Adrenal gland (tissue), 9 donors: ENCODE measurements at regions not wholly inside any gene's neighbourhood (a gene's known extent, or its start where the extent isn't known, plus 50 kb on each side); places are given as distances from the start of the nearest gene placed in this dataset.

ENCODE experiments used
- DNase-seq, 7 donors: peaks; one replicate each; pipeline ENCODE4 v3.0.0-alpha.2; 2019 to 2020
- H3K27ac ChIP-seq, 5 donors: fragments of 200-600 bp; sonication (generic) in 4 of 5; 1 replicate in 3 of 5; 2 replicates in 2 of 5; pipeline versions ENCODE4 v1.5.1 to v1.8.0; 2016 to 2020; ENCODE audit warnings: mild to moderate bottlenecking in 1 of 5
- H3K27me3 ChIP-seq: fragments of 200-600 bp; 2 replicates; pipeline ENCODE4 v1.8.0; 2021
- H3K36me3 ChIP-seq, 2 donors: fragments of 200-600 bp; replicated peaks in 1 of 2; 1 replicate in 1 of 2; 2 replicates in 1 of 2; pipeline versions ENCODE4 v1.5.1 to v1.8.0; 2018 to 2022
- H3K4me1 ChIP-seq, 2 donors: fragments of 200-600 bp; replicated peaks in 1 of 2; 1 replicate in 1 of 2; 2 replicates in 1 of 2; pipeline versions ENCODE4 v1.5.1 to v1.8.0; 2018 to 2021
- H3K4me3 ChIP-seq, 4 donors: fragments of 200-600 bp; sonication (generic) in 3 of 4; one replicate each; pipeline ENCODE4 v1.5.1; 2016 to 2018
- H3K9me3 ChIP-seq, 3 donors: fragments of 200-600 bp; sonication (generic) in 1 of 3; replicated peaks in 1 of 3; 1 replicate in 2 of 3; 2 replicates in 1 of 3; pipeline versions ENCODE4 v1.5.1 to v1.8.0; 2016 to 2021
- POLR2A ChIP-seq, 2 donors: fragments of 450-650 bp; IDR thresholded peaks; one replicate each; pipeline ENCODE4 v1.6.1; 2017; ENCODE audit warnings: antibody characterized with exemption in 2 of 2, mild to moderate bottlenecking in 2 of 2, moderate library complexity in 1 of 2
- WGBS, 4 donors: extraction: QIAGEN DNeasy Blood & Tissue Kit in 2 of 4; methylation state at CpG; one replicate each; pipeline versions ENCODE4 v1.1.5 to v1.1.7; 2013 to 2017; 5-methylcytosine and 5-hydroxymethylcytosine counted together
- intact Hi-C, 2 donors: fragments of 100-400 bp; cut with DNase I; formaldehyde crosslinking; loops; one replicate each; pipeline versions ENCODE4 v1.14.1 to v1.15.0; 2022 to 2023
- TF ChIP-seq, protein P1 (sequence below), 6 experiments: fragments of 450-650 bp in 4 of 6; fragments of 200-600 bp in 2 of 6; sonication (generic) in 1 of 6; IDR thresholded peaks; 1 replicate in 5 of 6; 2 replicates in 1 of 6; pipeline versions ENCODE4 v1.5.1 to v1.8.0; 2016 to 2021; ENCODE audit warnings: antibody characterized with exemption in 6 of 6, mild to moderate bottlenecking in 2 of 6, moderate library complexity in 1 of 6
- donor health status: healthy with polysubstance abuse.
- donor health status: Bipolar disorder and iron deficiency.
- donor health status: DM: yes; HTN: yes; CAD: no.
- donor health status: DM: no; HTN: no; CAD: no.
- donor health status: DM: no; HTN: no; CAD: no.

DNA sequence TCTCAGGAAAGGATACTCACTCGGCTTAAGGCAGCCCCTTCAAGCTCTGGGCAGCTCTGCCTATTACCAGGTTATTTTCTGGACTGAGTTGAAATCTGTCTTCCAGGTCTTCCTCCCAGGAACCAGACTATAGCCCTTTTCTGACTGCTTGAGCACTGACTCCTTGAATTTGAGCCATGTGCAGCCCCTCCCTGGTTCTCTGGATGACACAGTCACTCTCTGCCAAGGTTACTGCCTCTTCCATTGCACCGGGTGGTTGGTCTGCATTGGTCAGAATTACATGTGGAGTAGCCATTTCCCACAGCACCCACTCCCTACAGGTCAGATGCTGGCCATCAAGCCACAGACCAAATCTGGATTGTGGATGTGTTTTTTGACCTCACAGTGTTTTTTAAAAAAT lies 81.9 kb downstream of the KLF4 start:
- DNase-seq: no peak
- H3K27ac ChIP-seq: no peak overlapping the region
- no peaks in the 10 kb centered on the region for H3K36me3 ChIP-seq
- H3K9me3 ChIP-seq: no peaks in the 10 kb centered on the region
- no peak overlapping the region for H3K4me3 ChIP-seq
- H3K4me1 ChIP-seq: no peaks in the 10 kb centered on the region
- no peak for TF ChIP-seq POLR2A (IDR thresholded peaks at IDR 0.05)
- TF ChIP-seq, protein P1, sequence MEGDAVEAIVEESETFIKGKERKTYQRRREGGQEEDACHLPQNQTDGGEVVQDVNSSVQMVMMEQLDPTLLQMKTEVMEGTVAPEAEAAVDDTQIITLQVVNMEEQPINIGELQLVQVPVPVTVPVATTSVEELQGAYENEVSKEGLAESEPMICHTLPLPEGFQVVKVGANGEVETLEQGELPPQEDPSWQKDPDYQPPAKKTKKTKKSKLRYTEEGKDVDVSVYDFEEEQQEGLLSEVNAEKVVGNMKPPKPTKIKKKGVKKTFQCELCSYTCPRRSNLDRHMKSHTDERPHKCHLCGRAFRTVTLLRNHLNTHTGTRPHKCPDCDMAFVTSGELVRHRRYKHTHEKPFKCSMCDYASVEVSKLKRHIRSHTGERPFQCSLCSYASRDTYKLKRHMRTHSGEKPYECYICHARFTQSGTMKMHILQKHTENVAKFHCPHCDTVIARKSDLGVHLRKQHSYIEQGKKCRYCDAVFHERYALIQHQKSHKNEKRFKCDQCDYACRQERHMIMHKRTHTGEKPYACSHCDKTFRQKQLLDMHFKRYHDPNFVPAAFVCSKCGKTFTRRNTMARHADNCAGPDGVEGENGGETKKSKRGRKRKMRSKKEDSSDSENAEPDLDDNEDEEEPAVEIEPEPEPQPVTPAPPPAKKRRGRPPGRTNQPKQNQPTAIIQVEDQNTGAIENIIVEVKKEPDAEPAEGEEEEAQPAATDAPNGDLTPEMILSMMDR (IDR thresholded peaks at IDR 0.05): no peak
- H3K27me3 ChIP-seq: no peaks in the 10 kb centered on the region
- intact Hi-C loops: no loop called here
- 47 to 61% (median 56%) methylated on average over 2 of the region's 2 CpGs for WGBS, 4 donors

DNA sequence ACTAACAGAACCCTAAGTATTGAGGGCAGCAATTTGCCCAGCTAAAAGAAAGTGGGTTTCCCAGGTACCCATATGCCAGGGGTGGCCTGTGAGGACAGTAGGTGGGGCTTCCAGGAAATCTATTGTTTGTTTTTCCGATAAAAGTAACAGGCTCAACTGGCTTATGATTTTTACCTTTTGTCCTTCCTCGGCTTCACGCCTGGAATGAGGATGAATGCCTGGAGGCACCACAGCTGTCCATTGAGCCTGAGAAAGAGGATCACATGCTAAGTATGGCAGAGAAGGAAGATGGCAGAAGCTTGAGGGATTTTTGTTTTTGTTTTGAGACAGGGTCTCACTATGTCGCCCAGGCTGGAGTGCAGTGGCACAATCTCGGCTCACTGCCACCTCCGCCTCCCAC lies 84.1 kb downstream of the KLF4 start:
- no peak overlapping the region for H3K4me3 ChIP-seq
- 79 to 90% (median 87%) methylated on average over 5 to 6 of the region's 6 CpGs for WGBS, 4 donors
- H3K36me3 ChIP-seq: no peaks in the 10 kb centered on the region
- H3K4me1 ChIP-seq: no peaks in the 10 kb centered on the region
- intact Hi-C loops: no loop called here
- no peak for DNase-seq
- H3K27me3 ChIP-seq: no peaks in the 10 kb centered on the region
- TF ChIP-seq, protein P1 (IDR thresholded peaks at IDR 0.05): no peak
- TF ChIP-seq POLR2A (IDR thresholded peaks at IDR 0.05): no peak
- H3K27ac ChIP-seq: no peak overlapping the region
- no peaks in the 10 kb centered on the region for H3K9me3 ChIP-seq

DNA sequence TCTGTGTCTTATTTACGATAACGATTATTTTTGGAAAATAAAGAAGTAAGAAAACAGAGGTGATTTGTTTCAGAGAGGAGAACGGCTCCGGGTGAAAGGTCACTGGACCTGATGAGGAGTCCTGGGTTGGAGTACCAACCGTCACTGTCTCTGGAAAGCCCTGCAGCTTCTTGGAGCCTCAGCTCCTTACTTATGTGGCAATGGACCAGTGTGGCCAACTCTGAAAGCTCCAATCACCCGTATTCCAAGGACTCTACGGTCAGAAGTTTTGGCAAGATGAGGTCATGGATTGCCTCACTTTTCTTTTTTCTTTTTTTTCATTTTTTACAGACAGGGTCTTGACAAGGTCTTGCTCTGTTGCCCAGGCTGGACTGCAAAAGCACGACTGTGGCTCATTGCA lies 84.8 kb downstream of the KLF4 start:
- intact Hi-C loops: no loop called here
- 76 to 81% (median 79%) methylated on average over 8 of the region's 8 CpGs for WGBS, 4 donors
- Histone ChIP-seq H3K4me1 (no peaks in the 10 kb centered on the region), H3K36me3 (no peaks in the 10 kb centered on the region), H3K27me3 (no peaks in the 10 kb centered on the region), H3K27ac (no peak overlapping the region), H3K4me3 (no peak overlapping the region), H3K9me3 (no peaks in the 10 kb centered on the region)
- no peak for TF ChIP-seq POLR2A (IDR thresholded peaks at IDR 0.05)
- TF ChIP-seq, protein P1 (IDR thresholded peaks at IDR 0.05): no peak
- no peak for DNase-seq

DNA sequence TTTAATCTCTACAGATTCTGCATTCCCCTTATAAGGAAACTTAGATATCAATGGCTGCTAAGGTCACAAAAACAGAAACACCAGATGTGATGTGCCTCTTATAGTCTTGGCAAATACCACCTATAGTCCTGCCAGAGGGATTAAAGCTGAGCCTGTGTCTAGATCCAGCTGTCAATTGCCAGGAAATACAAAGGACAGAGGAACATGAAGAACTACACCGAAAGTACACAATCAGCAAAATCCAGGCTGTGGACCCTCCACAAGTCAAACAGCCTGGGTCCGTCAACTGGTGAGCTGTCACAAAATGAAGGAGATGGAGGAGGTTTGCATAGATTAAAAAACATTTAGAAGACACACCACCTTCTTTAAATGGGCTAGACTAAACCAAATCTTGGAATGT lies 85.4 kb downstream of the KLF4 start:
- Histone ChIP-seq H3K4me3 (no peak overlapping the region), H3K9me3 (no peaks in the 10 kb centered on the region), H3K27ac (no peak overlapping the region), H3K36me3 (no peaks in the 10 kb centered on the region), H3K4me1 (no peaks in the 10 kb centered on the region), H3K27me3 (no peaks in the 10 kb centered on the region)
- intact Hi-C loops: no loop called here
- TF ChIP-seq, protein P1 (IDR thresholded peaks at IDR 0.05): no peak
- no peak for TF ChIP-seq POLR2A (IDR thresholded peaks at IDR 0.05)
- WGBS, 4 donors: 43 to 85% (median 75%) methylated on average over 2 of the region's 2 CpGs
- DNase-seq: no peak
